ENCODE measurements at regions not wholly inside any gene's neighbourhood (a gene's known extent, or its start where the extent isn't known, plus 50 kb on each side); places are given as distances from the start of the nearest gene placed in this dataset.

- no peak for DNase-seq
These were observed 468.4 kb downstream of the FOXO1 start for GRCh38 chr13:40197936-40198595.

DNA sequence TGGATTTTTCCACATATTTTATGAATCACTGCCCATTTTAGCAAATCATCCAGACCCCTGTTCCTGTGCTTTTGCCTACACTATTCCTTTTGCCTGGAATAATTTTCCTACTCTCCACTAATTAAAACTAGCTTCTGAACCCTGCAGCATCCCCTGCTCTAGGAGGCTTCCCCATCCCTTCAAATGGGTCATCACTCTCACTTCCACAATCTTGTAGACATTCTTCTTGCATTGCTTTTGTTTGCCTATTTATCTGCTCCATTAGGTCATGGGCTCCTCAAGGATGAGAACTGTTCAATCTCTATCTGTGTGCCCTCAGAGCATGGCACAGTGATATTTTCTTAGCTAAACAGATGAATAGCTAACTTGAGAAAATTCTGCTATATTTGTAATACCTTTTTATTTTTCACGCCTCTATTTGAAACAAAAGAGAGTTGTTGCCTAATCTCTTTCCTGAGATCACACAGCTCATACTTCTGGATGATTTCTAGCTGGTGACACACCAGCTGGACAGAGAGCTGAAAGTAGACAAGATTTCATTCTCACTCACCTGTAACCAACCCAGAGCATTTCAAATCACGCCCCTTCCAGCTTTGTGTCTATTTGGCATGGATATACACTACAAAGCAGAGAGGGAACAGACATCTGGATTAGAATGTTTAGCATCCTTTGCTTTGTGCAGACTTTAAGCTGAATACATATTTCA is 466.0 kb downstream of the FOXO1 start:
- no peak for DNase-seq

- no peak for DNase-seq
These were observed 462.2 kb downstream of the FOXO1 start for GRCh38 chr13:40204246-40204645.

- no peak for DNase-seq
These were observed 460.6 kb downstream of the FOXO1 start for GRCh38 chr13:40205771-40206240.

DNA sequence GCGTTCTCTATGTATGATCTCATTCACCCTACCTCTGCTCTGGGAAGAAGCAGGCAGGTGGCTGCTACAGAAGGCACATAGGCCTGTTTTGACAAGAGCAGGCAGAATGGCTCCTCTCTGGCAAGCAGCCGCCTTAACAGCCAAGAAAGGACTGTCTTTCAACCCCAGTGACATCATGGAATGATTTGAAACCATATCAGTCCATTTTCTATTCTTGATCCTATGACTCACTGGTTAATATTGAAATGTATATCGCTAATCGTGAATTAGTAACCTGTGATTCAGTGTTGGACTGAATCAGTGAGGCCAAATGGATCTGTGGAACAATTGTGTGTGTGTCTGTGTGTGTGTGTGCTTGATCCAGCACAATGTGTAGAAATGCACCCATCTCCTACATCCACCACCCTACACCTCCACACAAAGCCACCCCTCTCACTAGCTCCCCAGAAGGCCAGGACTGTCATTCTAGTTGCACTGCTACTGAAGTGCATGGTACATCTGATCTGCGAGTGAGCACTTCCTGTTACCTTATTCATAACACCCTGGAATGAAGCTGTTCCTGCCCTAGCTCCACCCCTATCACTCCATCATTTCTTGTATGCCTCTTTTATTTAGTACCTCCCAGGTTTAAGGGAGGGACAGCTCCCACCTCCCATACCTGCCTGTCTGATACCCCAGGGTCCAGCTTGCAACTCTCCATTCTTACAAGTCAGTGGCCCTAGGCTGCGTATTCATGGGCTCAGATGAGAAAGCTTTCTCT is 460.0 kb downstream of the FOXO1 start:
- DNase-seq, result peak; percentile 38

GRCh38 chr13:40207001-40207478 is 459.4 kb downstream of the FOXO1 start:
- DNase-seq, result no peak

- DNase-seq, result peak; percentile 33
These were observed 457.9 kb downstream of the FOXO1 start for GRCh38 chr13:40208517-40208916.

GRCh38 chr13:40210865-40211585 is 455.4 kb downstream of the FOXO1 start:
- no peak for DNase-seq

GRCh38 chr13:40211586-40211968 is 454.9 kb downstream of the FOXO1 start:
- no peak for DNase-seq

- no peak for DNase-seq
These were observed 452.7 kb downstream of the FOXO1 start for GRCh38 chr13:40213779-40214178.

GRCh38 chr13:40215311-40215710 is 451.1 kb downstream of the FOXO1 start:
- no peak for DNase-seq

- DNase-seq, result no peak
These were observed 450.7 kb downstream of the FOXO1 start for GRCh38 chr13:40215747-40216146.

- DNase-seq, result no peak
These were observed 448.8 kb downstream of the FOXO1 start for GRCh38 chr13:40217675-40218074.

DNA sequence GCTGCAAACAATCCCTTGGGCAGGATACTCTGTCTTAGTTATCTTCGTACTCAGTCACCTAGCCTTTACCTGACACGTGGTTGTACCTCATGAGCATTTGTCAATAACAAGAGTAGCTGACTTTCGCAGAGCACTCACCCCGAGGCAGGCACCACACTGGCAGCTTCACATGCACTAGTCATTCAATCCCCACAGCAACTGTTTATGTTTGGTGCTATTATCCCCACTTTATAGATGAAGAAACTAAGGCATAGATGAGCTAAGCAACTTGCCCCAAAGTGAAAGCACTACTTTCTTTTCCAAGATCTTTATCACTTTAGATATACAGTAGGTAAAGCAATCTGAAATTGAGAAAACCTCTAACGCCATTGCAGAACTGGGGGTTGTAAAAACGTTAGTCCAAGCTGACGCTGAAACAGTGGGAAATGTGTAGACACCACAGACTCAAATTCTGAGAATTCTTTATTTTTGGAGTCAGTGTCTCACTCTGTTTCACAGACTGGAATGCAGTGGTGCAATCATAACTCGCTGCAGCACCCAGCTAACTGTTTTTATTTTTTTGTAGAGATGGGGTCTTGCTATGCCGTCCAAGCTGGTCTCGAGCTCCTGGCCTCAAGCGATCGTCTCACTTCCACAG is 446.0 kb downstream of the FOXO1 start:
- no peak for DNase-seq

DNA sequence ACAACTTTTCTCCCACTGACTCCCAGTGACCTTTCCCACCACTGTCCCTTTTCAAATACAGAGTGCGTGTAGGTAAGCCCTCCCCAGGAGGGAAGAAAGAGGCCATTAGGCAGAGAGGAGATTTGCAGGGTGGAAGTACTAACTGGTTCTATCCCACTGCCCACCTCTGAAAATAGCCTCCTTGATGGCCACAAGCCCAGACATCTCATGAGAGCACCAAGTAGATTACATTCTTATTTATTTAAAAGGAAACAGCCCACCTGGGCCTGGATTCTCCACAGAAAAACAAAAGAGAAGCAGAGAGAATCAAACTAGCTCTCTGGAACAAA is 445.3 kb downstream of the FOXO1 start:
- DNase-seq, result no peak

GRCh38 chr13:40221460-40222201 is 444.8 kb downstream of the FOXO1 start:
- no peak for DNase-seq

DNA sequence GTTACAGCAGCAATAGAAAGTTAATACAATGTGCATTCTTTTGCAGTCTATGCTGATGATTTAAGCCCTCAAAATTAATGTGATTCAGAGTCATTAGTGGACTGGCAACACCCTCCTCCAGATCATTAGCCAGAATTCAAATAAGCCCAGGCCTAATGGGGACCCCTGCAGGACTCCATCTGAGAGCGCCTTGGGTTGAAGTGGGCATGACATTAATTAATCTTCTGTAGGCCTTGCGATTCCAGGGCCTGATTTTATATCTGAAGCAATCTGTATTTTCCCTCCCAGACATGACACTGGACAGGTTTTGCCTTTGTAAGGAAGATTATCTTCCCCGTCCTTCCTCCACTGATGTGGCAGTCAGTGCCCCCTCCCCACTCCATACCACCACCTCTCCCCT is 442.9 kb downstream of the FOXO1 start:
- DNase-seq, result no peak

DNA sequence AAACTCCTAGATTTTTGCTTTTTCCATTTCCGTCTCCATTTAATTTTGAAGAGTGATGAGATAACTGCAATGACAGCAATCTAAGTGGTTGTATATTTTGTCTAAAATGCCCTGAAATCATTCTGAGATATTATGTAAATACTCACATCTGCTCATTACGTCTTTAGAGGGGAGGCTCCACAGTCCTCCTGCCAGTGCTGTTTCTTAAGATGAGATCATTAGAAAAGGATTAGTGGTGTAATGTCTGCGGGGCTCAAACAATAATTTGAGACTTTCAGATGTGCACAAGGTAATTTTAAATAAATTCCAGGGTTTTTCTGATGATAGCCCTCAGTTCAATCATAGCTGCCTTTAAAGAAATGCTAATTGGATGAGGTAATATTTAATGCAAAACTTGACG is 437.9 kb downstream of the FOXO1 start:
- no peak for DNase-seq

GRCh38 chr13:40228990-40229389 is 437.5 kb downstream of the FOXO1 start:
- DNase-seq, result no peak

GRCh38 chr13:40230833-40231266 is 435.6 kb downstream of the FOXO1 start:
- DNase-seq, result no peak

- no peak for DNase-seq
These were observed 435.1 kb downstream of the FOXO1 start for GRCh38 chr13:40231311-40231710.

- no peak for DNase-seq
These were observed 434.7 kb downstream of the FOXO1 start for GRCh38 chr13:40231751-40232150.

Data from activated naive CD4-positive, alpha-beta T cell treated with anti-CD3 and anti-CD28 coated beads, Interleukin-2, amount 50 U/mL, for 16 hours (primary cell).